Retina (tissue), 1 donor: ENCODE measurements at regions not wholly inside any gene's neighbourhood (a gene's known extent, or its start where the extent isn't known, plus 50 kb on each side); places are given as distances from the start of the nearest gene placed in this dataset.

ENCODE experiments used
- DNase-seq: peaks from one replicate; pipeline ENCODE4 v3.0.0-alpha.2; 2016

- DNase-seq, result no peak
Measured at GRCh38 chr15:98025237-98025636, 64.7 kb downstream of the ARRDC4 start.

- no peak for DNase-seq
Measured at GRCh38 chr15:98034731-98035130, 74.2 kb downstream of the ARRDC4 start.

DNA sequence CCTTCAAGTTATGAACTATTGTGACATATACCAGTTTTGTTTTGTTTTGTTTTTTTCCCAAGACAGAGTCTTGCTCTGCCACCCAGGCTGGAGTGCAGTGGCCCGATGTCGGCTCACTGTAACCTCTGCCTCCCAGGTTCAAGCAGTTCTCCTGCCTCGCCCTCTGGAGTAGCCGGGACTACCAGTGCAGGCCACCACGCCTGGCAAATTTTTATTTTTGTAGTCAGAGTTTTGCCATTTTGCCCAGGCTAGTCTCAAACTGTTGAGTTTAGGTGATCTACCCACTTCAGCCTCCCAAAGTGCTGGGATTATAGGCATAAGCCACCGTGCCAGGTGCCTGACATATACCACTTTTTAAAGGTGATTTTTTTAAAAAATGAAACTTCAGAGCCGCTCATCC, 74.6 kb downstream of the ARRDC4 start:
- no peak for DNase-seq

DNA sequence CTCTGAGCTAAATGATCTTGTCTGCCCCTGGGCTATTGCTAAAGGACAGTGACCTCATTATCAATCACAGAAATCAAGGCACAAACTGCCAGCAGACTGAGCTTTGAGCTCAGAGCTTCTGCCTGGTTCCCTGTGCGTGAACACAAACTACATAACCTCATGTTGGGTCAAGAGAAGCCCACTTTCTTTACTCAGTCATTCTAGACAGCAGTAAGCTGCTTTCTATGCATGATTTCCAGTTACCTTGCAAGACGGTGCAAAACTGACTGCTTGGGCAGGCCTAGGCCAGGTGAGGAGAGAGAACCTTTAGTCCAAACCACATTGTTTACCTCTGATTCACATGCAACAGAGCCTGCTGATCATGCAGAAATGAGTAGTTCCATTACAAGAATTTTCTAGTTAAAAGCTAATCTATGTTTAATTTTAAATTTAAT, 75.1 kb downstream of the ARRDC4 start:
- no peak for DNase-seq

DNA sequence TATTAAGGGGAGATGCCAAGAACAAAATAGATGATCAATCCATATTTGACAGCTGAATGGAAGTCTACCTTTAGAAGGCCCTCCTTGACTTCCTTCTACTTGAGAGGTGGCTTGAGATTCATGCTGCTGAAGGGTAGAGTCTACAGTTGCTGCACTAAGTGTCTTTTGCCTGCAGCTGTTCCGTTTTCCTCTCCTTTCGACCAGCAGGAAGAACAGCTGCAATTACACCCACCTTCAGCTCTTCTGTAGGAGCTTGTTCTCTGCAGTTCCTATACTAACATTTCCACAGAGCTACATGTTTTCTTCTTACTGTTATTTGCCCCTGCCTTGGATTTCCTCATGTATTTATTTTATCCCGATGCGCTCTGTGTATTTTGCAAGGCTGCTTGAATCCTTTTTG, 79.1 kb downstream of the ARRDC4 start:
- DNase-seq, result no peak

DNA sequence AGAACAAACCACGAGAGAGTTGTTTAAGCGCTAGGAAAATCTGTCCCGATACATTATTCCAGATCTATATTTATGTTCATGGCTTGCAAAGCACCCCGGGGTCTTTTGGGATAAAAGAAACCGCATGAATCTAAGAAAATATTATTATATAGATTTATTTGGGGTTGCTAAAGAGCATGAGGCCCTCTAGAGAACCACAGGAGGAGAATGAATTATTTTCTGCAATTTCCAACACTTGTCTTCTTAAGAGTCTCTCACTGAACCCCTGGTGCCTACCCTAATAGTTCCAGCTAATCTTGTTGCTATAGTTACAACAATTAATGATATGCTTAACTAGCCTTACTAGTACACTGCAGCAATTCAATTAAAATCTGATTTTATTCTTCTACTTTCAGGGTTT, 79.6 kb downstream of the ARRDC4 start:
- no peak for DNase-seq

DNA sequence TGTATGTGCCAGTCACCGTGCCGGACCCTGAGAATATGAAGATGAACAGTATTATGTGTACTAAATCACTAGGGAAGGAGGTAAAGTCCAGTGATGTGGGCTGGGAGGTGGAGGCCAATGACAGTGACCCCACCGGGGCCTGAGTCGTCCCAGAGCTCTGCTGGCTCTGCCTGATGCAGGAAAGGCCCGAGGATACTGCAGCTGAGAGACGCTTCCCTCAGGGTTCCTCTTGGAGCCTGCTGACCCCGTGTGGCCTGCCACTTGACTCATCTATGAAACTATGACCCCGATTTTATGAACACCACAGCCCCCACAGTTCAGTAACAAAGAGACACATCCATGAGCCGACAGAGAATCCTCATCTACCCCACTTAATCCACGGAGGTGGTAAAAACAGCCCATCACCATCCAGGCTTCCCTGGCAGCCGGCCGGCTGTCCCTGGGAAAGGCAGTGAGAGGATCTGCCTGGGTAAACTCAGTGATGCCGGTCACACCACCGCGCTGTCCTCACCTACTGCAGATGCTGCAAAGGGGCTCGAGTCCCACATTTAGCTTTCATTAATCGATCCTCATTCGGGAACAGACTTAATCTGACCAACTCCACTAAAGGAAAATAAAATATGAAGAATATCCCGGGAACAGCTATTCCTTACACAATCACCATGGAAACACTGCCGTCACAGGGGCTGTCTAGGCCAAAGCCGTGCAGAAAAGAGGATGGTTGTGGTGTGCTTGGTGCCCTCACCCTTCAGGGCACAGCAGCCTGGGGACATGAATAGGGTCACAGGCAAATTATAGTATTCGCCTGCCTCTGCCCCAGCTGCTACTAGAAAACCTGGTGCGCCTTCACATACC, 82.9 kb downstream of the ARRDC4 start:
- no peak for DNase-seq

GRCh38 chr15:98051734-98052133, 91.2 kb downstream of the ARRDC4 start:
- DNase-seq, result no peak

DNA sequence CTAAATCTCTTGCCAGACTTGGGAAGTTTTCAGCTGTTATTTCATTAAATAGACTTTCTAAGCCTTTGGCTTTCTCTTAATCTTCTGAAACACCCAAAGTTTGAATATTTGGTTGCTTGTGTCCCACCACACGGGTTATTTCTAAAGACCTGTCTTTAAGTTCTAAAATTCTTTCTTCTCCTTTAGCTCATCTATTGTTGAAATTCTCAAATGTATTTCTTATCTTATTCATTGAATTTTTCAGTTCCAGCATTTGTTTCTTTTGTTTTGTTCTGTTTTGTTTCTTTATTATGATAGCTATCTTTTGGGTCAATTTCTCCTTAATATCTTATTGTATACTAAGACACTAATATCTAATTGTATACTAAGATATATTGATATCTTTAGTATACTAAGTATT, 97.0 kb downstream of the ARRDC4 start:
- DNase-seq, result no peak

DNA sequence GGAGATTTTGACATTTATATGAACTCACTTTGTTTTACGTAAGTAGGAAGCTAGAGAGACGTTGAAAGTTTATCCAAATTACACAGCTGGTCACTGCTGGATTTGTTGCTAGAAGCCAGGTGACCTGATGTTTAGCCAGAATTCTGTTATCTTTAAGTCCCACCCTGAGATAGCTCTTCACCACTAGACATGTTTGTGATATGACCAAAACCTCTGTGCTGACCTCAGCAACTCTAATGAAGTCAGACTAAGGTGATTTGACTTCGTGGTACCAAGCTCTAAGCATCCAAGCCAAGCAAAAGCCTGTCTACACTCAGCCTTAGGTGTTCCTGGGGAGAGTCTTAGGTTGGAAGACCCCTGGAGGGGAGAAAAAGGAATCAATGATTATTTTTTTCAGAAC, 102.4 kb downstream of the ARRDC4 start:
- no peak for DNase-seq

- no peak for DNase-seq
Measured at GRCh38 chr15:98063315-98063714, 102.8 kb downstream of the ARRDC4 start.

GRCh38 chr15:98063871-98064270, 103.4 kb downstream of the ARRDC4 start:
- DNase-seq, result no peak

- DNase-seq, result no peak
Measured at GRCh38 chr15:98067339-98067738, 106.8 kb downstream of the ARRDC4 start.

GRCh38 chr15:98069256-98069655, 108.8 kb downstream of the ARRDC4 start:
- DNase-seq, result no peak

GRCh38 chr15:98070137-98070536, 109.6 kb downstream of the ARRDC4 start:
- DNase-seq, result no peak

DNA sequence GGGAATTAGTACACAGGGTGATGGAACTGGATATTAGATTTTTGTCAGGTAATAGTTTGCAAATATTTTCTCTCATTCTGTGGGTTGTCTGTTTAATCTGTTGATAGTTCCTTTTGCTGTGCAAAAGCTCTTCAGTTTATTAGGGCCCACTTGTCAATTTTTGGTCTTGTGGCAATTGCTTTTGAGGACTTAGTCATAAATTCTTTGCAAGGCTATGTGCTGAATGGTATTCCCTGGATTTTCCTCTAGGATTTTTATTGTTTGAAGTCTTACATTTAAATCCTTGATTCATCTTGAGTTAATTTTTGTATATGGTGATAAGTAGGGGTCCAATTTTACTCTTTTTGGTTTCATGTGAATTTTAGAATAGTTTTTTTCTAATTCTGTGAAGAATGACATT, 111.3 kb downstream of the ARRDC4 start:
- no peak for DNase-seq

DNA sequence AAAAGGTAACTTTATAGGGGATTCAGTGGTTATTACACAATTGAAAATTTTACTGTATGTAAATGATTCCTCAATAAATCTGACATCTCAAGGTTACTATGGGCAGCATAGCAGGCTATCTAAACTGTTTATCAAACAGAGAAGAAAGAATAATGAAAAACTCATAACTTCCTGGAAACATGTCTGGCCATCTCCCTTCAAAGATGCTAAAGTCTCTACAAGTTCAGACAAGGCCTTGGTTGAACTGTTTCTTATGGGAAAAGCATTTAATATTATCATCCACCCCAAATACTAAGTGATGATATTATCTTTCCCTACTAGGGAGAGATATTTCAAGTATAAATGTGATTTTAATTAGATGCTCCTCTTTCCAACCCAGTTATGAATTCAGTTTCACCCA, 114.9 kb downstream of the ARRDC4 start:
- no peak for DNase-seq

- DNase-seq, result no peak
Measured at GRCh38 chr15:98076021-98076816, 115.7 kb downstream of the ARRDC4 start.

DNA sequence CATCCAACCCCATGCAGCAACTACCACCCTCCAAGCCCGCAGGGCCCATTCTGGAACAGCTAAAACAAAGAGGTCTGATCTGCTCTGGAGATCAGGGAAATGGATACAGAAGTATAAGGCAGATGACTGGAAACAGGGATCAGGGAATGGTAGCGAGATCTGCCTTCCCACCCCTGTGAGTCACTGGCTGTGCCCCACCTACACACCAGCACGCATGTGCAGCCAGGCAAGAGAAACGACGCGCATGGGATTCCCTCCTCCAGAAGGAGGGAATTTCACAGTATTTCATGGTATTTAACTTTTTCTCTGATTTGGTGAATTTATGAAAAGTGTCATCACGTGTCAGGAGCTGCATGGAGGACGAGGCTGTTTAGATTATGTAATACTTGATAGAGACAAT, 116.7 kb downstream of the ARRDC4 start:
- DNase-seq, result no peak

DNA sequence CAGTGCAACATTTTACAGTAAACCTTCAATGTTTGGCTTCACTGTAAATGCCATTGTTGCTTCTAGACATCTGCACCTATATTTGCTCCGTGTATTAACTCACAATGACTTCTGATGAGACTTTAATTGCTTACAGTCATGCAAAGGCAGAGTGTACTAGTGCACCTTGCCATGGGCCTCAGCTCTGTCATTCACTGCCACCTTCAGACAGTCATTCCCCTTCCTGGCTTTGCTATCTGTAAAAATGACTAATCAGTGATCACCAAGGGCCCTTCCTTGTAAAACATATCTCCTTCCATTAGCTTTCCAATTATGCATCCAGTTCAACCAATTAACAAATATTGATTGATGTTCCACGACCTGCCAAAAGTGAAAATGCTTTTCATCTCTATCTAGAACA, 120.3 kb downstream of the ARRDC4 start:
- no peak for DNase-seq

GRCh38 chr15:98083203-98083910, 122.9 kb downstream of the ARRDC4 start:
- DNase-seq, result peak; percentile 6

- peak; percentile 31 for DNase-seq
Measured at GRCh38 chr15:98085003-98085639, 124.6 kb downstream of the ARRDC4 start.
